Lower lobe of right lung (tissue), 2 donors: ENCODE measurements at regions not wholly inside any gene's neighbourhood (a gene's known extent, or its start where the extent isn't known, plus 50 kb on each side); places are given as distances from the start of the nearest gene placed in this dataset.

Experiments
- ATAC-seq, 2 donors: fragments of 200-7000 bp; cut with Tn5 transposase; one replicate each; pipeline ENCODE4 v1.9.1; 2020 to 2022; ENCODE audit warnings: mild to moderate bottlenecking in 2 of 2, moderate library complexity in 2 of 2
- DNase-seq: peaks from one replicate; pipeline ENCODE4 v3.0.0-alpha.2; 2020
- H3K27ac ChIP-seq: fragments of 200-600 bp; one replicate; pipeline ENCODE4 v1.8.0; 2022
- H3K27me3 ChIP-seq: fragments of 200-600 bp; one replicate; pipeline ENCODE4 v1.8.0; 2022; ENCODE audit warnings: low read depth
- H3K36me3 ChIP-seq: fragments of 200-600 bp; one replicate; pipeline ENCODE4 v1.8.0; 2022; ENCODE audit warnings: mild to moderate bottlenecking
- H3K4me1 ChIP-seq: fragments of 200-600 bp; one replicate; pipeline ENCODE4 v1.8.0; 2022
- H3K4me3 ChIP-seq: fragments of 200-600 bp; one replicate; pipeline ENCODE4 v1.8.0; 2022; ENCODE audit warnings: mild to moderate bottlenecking
- H3K9me3 ChIP-seq: fragments of 200-600 bp; one replicate; pipeline ENCODE4 v1.8.0; 2022
- CTCF ChIP-seq: fragments of 200-600 bp; IDR thresholded peaks from one replicate; pipeline ENCODE4 v1.8.0; 2022; ENCODE audit warnings: antibody characterized with exemption, mild to moderate bottlenecking
- intact Hi-C: fragments of 100-400 bp; cut with DNase I; formaldehyde crosslinking; loops from one replicate; pipeline ENCODE4 v1.11.0; 2022
- donor health status: DM: no; HTN: yes; CAD: no; lungs with severe emphysema.

GRCh38 chr5:161212123-161212712 is 334.3 kb downstream of the GABRB2 start:
- no peaks in the 10 kb centered on the region for H3K36me3 ChIP-seq
- intact Hi-C loops = no loop called here
- ATAC-seq (no peak), DNase-seq (no peak)
- no peak for TF ChIP-seq CTCF
- H3K27ac ChIP-seq = no peak overlapping the region
- no peaks in the 10 kb centered on the region for H3K4me1 ChIP-seq
- H3K27me3 ChIP-seq = no peaks in the 10 kb centered on the region
- H3K9me3 ChIP-seq = no peaks in the 10 kb centered on the region
- no peak overlapping the region for H3K4me3 ChIP-seq

GRCh38 chr5:161201558-161201957 is 345.0 kb downstream of the GABRB2 start:
- H3K4me3 ChIP-seq = no peak overlapping the region
- intact Hi-C loops = no loop called here
- DNase-seq = no peak

GRCh38 chr5:161190778-161191177 is 338.8 kb upstream of the ATP10B start:
- H3K27me3 ChIP-seq = no peaks in the 10 kb centered on the region
- H3K9me3 ChIP-seq = no peaks in the 10 kb centered on the region
- DNase-seq (no peak), ATAC-seq (no peak)
- intact Hi-C loops = no loop called here
- H3K4me3 ChIP-seq = no peak overlapping the region
- TF ChIP-seq CTCF = no peak
- H3K4me1 ChIP-seq = no peaks in the 10 kb centered on the region
- H3K27ac ChIP-seq = no peak overlapping the region
- H3K36me3 ChIP-seq = no peaks in the 10 kb centered on the region

More at GRCh38 chr5:161201558-161201957, 345.0 kb downstream of the GABRB2 start:
- no peaks in the 10 kb centered on the region for H3K4me1 ChIP-seq
- no peaks in the 10 kb centered on the region for H3K27me3 ChIP-seq
- no peaks in the 10 kb centered on the region for H3K9me3 ChIP-seq
- no peak overlapping the region for H3K27ac ChIP-seq
- no peak for TF ChIP-seq CTCF
- H3K36me3 ChIP-seq = no peaks in the 10 kb centered on the region
- no peak for ATAC-seq

- no peak for DNase-seq
- Histone ChIP-seq H3K27me3 (no peaks in the 10 kb centered on the region), H3K36me3 (no peaks in the 10 kb centered on the region), H3K27ac (no peak overlapping the region), H3K4me1 (no peaks in the 10 kb centered on the region), H3K9me3 (no peaks in the 10 kb centered on the region), H3K4me3 (no peak overlapping the region)
- intact Hi-C loops = no loop called here
- TF ChIP-seq CTCF = no peak
- no peak for ATAC-seq
Observed at GRCh38 chr5:161190086-161190485, 338.1 kb upstream of the ATP10B start.

- intact Hi-C loops = no loop called here
Observed at GRCh38 chr5:161189452-161189851, 337.4 kb upstream of the ATP10B start.

More at GRCh38 chr5:161189452-161189851, 337.4 kb upstream of the ATP10B start:
- Histone ChIP-seq H3K4me1 (no peaks in the 10 kb centered on the region), H3K9me3 (no peaks in the 10 kb centered on the region), H3K27ac (no peak overlapping the region), H3K36me3 (no peaks in the 10 kb centered on the region), H3K4me3 (no peak overlapping the region), H3K27me3 (no peaks in the 10 kb centered on the region)
- no peak for DNase-seq
- no peak for ATAC-seq
- TF ChIP-seq CTCF = no peak
